Rectal smooth muscle tissue (tissue), 1 donor: ENCODE measurements at regions not wholly inside any gene's neighbourhood (a gene's known extent, or its start where the extent isn't known, plus 50 kb on each side); places are given as distances from the start of the nearest gene placed in this dataset.
"Not testable (repeated sequence)": the region's sequence is repeated elsewhere in the genome, so short reads cannot be mapped to it uniquely, and the experiment has no call there.

Experiments used
- H3K27ac ChIP-seq: one replicate; pipeline ENCODE4 v1.7.0; 2013; ENCODE audit warnings: low read depth, low read length, inconsistent platforms
- H3K27me3 ChIP-seq: one replicate; pipeline ENCODE4 v1.7.0; 2013; ENCODE audit warnings: low read length; ENCODE audit not compliant: control insufficient read depth, insufficient read depth
- H3K36me3 ChIP-seq: one replicate; pipeline ENCODE4 v1.7.0; 2013; ENCODE audit warnings: low read length; ENCODE audit not compliant: control insufficient read depth, insufficient read depth
- H3K4me1 ChIP-seq: one replicate; pipeline ENCODE4 v1.7.0; 2013; ENCODE audit warnings: low read length; ENCODE audit not compliant: control insufficient read depth, insufficient read depth
- H3K4me3 ChIP-seq: one replicate; pipeline ENCODE4 v1.7.0; 2013; ENCODE audit warnings: low read length
- H3K9ac ChIP-seq: one replicate; pipeline ENCODE4 v1.7.0; 2013; ENCODE audit warnings: low read length

DNA sequence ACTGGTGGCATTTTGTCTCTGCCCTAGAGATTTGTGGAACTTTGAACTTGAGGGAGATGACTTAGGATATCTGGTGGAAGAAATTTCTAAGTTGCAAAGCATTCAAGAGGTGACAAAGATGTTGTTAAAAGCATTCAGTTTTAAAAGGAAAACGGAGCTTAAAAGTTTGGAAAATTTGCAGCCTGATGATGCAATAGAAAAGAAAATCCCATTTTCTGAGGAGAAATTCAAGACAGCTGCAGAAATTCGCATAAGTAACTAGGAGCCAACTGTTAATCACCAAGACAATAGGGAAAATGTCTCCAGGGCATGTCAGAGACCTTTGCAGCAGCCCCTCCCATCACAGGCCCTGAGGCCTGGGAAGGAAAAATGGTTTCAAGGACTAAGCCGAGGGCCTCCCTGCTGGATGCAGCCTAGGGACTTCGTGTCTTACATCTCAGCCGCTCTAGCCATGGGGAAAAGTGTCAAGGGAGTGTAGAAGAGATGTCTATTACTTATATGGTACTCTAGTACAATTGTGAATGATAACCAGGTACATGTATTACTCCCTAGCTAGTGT lies 663.0 kb upstream of the CBLB start:
- H3K36me3 ChIP-seq, H3K4me3 ChIP-seq, H3K4me1 ChIP-seq, H3K9ac ChIP-seq, H3K27ac ChIP-seq, H3K27me3 ChIP-seq: not testable (repeated sequence)

DNA sequence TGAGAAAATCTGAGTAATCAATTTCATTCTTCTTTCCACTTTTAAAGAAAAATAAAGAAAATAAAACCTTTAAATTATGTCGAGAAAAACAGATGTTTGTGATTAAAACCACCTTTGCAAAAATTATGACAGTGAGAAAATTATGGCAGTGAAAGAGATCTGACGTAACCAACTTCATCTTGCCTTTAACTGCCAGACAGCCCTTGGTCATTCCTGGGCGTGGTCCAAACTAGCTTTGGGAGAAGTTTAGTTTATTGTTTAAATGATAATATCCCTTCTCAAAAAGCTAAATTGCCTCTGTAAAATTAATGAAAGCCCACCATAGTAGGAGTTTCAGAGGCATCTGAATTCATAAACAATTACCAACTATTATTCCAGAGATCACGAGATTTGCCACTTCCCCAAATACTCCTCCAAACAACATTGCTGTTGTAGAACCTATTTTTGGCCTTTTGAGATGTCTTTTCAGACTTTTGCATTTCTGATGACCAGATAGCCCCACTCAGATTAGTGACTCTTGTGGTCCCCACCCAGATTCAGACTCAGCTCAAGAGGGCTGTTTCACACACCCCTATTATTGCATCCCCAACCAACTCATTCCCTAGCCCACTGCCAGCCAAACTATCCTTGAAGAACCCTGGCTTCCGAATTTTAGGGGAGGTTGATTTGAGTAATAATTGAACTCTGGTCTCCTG lies 664.4 kb upstream of the CBLB start:
- H3K4me1 ChIP-seq, result no peaks in the 10 kb centered on the region
- no peak overlapping the region for H3K4me3 ChIP-seq
- no peaks in the 10 kb centered on the region for H3K27me3 ChIP-seq
- no peaks in the 10 kb centered on the region for H3K36me3 ChIP-seq
- H3K27ac ChIP-seq, result no peak overlapping the region
- no peak overlapping the region for H3K9ac ChIP-seq

GRCh38 chr3:106533788-106534160 lies 665.0 kb upstream of the CBLB start:
- Histone ChIP-seq H3K27me3 (no peaks in the 10 kb centered on the region), H3K36me3 (no peaks in the 10 kb centered on the region), H3K4me3 (no peak overlapping the region), H3K9ac (no peak overlapping the region), H3K4me1 (no peaks in the 10 kb centered on the region), H3K27ac (no peak overlapping the region)

GRCh38 chr3:106534206-106534605 lies 665.4 kb upstream of the CBLB start:
- Histone ChIP-seq H3K9ac (no peak overlapping the region), H3K36me3 (no peaks in the 10 kb centered on the region), H3K4me3 (no peak overlapping the region), H3K27me3 (no peaks in the 10 kb centered on the region), H3K27ac (no peak overlapping the region), H3K4me1 (no peaks in the 10 kb centered on the region)

DNA sequence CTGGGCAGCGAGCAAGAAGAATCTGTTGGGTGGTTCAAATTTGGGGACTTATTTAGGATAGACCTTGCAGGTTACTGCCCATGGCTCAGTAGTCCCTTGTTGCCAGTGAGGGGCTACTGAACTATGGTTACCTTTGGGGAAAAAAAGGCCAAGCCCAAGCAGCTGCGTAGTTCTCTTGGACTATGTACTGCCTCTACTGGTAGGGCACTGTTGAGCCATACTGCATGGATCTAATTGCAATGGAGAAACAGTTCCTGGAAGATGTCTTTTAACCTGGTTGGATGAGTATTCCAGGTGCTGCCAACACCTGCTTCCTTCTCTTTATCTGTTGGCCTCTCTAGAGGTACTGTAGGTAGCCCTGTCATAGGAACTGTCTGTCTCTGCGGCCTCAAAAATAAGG lies 671.9 kb upstream of the CBLB start:
- Histone ChIP-seq H3K4me3 (no peak overlapping the region), H3K27me3 (no peaks in the 10 kb centered on the region), H3K27ac (no peak overlapping the region), H3K36me3 (no peaks in the 10 kb centered on the region), H3K4me1 (no peaks in the 10 kb centered on the region), H3K9ac (no peak overlapping the region)

DNA sequence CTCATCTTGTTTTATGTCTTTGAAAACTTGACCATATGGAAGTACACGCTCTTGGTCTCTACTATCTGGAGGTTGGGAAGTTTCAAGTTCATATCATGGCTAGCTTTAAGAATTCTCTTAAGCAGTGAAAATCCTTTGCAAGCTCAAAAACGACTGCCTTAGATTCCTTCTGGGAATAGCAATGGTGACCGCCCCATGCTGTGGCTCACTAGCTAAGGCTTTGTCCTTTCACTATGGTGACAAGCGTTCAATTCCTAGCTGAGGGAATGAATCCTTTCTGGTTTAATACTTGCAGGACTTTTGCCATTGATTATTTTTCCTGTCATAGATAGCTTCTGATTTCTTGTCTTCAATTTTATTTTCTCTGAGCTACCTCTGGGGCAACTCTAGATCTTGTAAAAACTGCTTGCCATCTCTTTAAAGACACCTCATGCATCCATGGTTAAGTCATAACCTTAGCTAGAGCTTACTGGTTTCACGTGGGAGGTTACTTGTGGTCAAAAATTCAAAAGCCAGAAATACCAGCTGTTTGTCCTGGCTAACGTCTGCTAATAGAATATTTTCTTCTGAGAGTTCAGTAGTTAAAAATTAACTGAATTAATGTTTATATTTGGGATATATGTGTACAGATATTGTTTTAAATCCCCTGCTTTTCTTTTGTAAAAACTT lies 673.4 kb upstream of the CBLB start:
- Histone ChIP-seq H3K36me3 (no peaks in the 10 kb centered on the region), H3K27me3 (no peaks in the 10 kb centered on the region), H3K27ac (no peak overlapping the region), H3K4me3 (no peak overlapping the region), H3K4me1 (no peaks in the 10 kb centered on the region), H3K9ac (no peak overlapping the region)

DNA sequence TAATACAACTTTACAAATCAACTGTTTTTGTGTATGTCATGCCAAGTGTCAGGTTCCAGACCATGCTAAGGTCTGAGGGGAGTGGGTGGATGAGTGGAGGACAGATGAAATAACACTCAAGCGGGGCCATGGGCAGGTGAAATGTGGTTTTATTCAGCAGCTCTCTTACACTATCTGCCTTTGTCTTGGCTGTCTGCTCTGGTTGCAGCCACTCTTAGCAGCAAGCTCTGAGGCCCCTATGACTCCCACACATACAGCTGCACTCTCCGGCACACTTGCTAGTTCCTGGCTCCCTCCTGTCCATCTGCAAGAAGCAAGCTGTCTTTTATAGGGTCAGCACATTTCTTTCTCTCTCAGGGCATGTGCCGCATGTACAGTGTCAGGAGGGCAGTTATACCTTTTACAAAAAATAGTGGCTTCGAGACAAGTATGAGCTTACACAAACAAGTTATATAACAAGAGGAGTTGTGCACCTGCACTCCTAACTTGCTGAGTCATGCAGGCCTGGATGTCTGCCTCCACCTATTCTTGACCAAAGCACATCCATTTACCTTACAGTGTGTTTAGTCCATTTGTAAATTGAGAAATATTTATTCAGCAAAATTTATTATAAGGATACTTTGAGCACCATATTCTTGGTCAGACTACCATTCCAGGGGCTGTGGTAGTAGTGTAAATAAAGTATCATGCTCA lies 683.7 kb upstream of the CBLB start:
- H3K27me3 ChIP-seq, result no peaks in the 10 kb centered on the region
- H3K4me3 ChIP-seq, result no peak overlapping the region
- no peak overlapping the region for H3K9ac ChIP-seq
- H3K27ac ChIP-seq, result no peak overlapping the region
- H3K4me1 ChIP-seq, result no peaks in the 10 kb centered on the region
- H3K36me3 ChIP-seq, result no peaks in the 10 kb centered on the region

GRCh38 chr3:106560451-106560966 lies 691.7 kb upstream of the CBLB start:
- Histone ChIP-seq H3K4me3 (no peak overlapping the region), H3K4me1 (no peaks in the 10 kb centered on the region), H3K27me3 (no peaks in the 10 kb centered on the region), H3K36me3 (no peaks in the 10 kb centered on the region), H3K9ac (no peak overlapping the region), H3K27ac (no peak overlapping the region)

DNA sequence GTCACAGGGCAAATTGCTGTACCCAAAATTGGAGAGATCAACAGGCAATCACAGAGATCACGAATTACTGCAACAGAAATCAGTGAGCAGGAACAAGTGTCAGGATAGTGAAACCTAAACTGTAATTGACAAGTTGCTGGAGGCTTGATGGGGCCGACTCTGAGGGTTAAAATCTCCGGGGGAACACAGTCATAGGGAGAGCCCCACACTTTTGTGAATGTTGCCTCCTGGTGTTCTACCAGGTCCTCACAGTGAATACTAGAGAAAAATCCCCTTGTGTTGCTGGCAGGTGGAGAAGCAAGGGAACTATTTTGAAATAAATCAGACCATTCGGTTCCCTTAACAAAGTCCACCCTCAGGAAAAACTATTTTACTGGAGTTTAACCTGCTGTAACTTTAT lies 697.5 kb upstream of the CBLB start:
- Histone ChIP-seq H3K4me3 (no peak overlapping the region), H3K27ac (no peak overlapping the region), H3K9ac (no peak overlapping the region), H3K27me3 (no peaks in the 10 kb centered on the region), H3K4me1 (no peaks in the 10 kb centered on the region), H3K36me3 (no peaks in the 10 kb centered on the region)

- Histone ChIP-seq H3K27ac (no peak overlapping the region), H3K27me3 (no peaks in the 10 kb centered on the region), H3K4me3 (no peak overlapping the region), H3K4me1 (no peaks in the 10 kb centered on the region), H3K36me3 (no peaks in the 10 kb centered on the region), H3K9ac (no peak overlapping the region)
Measured at GRCh38 chr3:106570426-106570825, 701.6 kb upstream of the CBLB start.

- H3K9ac ChIP-seq, result no peak overlapping the region
- H3K4me1 ChIP-seq, result no peaks in the 10 kb centered on the region
- no peak overlapping the region for H3K27ac ChIP-seq
- no peak overlapping the region for H3K4me3 ChIP-seq
- H3K36me3 ChIP-seq, result no peaks in the 10 kb centered on the region
- H3K27me3 ChIP-seq, result no peaks in the 10 kb centered on the region
Measured at GRCh38 chr3:106573605-106574004, 704.8 kb upstream of the CBLB start.

DNA sequence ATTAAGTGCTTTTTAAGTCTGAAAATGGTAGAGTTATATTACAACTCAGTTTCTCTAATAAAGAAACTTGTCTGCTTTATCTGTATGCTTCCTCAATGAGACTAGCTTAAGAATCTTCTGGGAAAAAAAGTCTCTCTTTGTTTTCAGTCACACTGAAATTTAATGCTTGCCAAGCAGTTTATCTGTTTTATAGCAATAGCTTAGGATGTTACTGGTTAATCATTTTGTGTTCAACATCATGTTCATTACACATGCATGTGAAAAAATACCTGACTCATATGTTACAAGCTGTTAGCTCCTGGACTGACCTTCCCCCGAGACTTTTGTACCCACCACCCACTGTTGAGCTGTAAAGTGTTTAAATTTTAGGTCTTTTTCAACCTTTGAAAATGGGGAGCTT lies 706.2 kb upstream of the CBLB start:
- Histone ChIP-seq H3K4me3 (no peak overlapping the region), H3K9ac (no peak overlapping the region), H3K4me1 (no peaks in the 10 kb centered on the region), H3K36me3 (no peaks in the 10 kb centered on the region), H3K27ac (no peak overlapping the region), H3K27me3 (no peaks in the 10 kb centered on the region)
